ENCODE measurements at regions not wholly inside any gene's neighbourhood (a gene's known extent, or its start where the extent isn't known, plus 50 kb on each side); places are given as distances from the start of the nearest gene placed in this dataset.

DNA sequence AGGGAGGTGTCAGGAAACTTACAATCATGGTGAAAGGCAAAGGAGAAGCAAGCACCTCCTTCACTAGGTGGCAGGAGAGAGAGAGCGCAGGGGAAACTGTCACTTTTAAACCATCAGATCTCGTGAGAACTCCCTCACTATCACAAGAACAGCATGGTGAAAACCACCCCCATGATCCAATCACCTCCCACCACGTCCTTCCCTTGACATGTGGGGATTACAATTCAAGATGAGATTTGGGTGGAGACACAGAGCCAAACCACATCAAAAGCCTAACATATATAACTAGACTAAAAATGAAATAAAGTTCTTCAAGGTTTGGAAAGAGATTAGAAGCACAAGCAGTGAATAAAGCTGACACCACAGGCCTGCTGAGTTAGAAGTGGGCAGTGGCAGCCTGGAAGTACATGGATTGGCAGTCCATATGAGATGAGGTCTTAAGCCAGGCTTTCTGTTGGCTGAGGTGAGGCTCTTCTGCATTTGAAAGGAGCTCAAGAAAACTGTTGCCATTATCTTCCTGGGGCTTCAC lies 96.4 kb upstream of the MDFIC start:
- TF ChIP-seq POLR2A (IDR thresholded peaks at IDR 0.05), result no peak
- TF ChIP-seq, protein P1, sequence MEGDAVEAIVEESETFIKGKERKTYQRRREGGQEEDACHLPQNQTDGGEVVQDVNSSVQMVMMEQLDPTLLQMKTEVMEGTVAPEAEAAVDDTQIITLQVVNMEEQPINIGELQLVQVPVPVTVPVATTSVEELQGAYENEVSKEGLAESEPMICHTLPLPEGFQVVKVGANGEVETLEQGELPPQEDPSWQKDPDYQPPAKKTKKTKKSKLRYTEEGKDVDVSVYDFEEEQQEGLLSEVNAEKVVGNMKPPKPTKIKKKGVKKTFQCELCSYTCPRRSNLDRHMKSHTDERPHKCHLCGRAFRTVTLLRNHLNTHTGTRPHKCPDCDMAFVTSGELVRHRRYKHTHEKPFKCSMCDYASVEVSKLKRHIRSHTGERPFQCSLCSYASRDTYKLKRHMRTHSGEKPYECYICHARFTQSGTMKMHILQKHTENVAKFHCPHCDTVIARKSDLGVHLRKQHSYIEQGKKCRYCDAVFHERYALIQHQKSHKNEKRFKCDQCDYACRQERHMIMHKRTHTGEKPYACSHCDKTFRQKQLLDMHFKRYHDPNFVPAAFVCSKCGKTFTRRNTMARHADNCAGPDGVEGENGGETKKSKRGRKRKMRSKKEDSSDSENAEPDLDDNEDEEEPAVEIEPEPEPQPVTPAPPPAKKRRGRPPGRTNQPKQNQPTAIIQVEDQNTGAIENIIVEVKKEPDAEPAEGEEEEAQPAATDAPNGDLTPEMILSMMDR (IDR thresholded peaks at IDR 0.05), result no peak
